NCI-H1930 (cell line): ENCODE measurements at regions not wholly inside any gene's neighbourhood (a gene's known extent, or its start where the extent isn't known, plus 50 kb on each side); places are given as distances from the start of the nearest gene placed in this dataset.
"Not testable (repeated sequence)": the region's sequence is repeated elsewhere in the genome, so short reads cannot be mapped to it uniquely, and the experiment has no call there.

Experiments used
- DNase-seq, 2 experiments: peaks; one replicate each; lab custom pipeline; 2025; lab: John Stamatoyannopoulos, UW

DNA sequence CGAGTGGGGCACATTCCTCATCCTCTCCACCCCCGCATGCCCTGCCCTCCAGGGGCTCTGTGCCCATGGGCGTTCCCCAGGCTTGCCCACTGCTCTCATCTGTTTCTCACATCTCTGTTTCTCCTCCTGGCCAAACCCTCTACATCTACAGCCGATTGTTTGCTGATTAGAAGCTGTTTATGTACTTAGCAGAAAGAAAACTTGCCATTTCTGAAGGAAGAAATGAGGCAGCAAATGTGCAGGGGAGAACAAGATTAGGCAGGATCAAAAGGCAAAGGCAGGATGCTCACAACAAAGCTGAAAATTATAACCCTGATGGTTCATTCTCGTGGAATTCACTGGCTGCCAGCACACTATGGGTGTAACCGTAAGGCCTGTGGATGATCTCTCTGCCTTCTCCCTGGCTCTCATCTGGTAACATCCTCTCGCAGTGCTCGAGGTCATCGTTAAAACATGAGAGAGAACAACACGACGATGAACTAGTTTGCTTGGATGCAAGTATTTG, 111.6 kb upstream of the KLF14 start:
- DNase-seq: no peak

GRCh38 chr7:130849604-130850003, 115.6 kb upstream of the KLF14 start:
- no peak for DNase-seq

GRCh38 chr7:130850956-130851355, 116.9 kb upstream of the KLF14 start:
- DNase-seq: no peak

GRCh38 chr7:130852867-130853266, 118.9 kb upstream of the KLF14 start:
- no peak for DNase-seq

- no peak for DNase-seq
Measured at GRCh38 chr7:130853503-130854279, 119.7 kb upstream of the KLF14 start.

DNA sequence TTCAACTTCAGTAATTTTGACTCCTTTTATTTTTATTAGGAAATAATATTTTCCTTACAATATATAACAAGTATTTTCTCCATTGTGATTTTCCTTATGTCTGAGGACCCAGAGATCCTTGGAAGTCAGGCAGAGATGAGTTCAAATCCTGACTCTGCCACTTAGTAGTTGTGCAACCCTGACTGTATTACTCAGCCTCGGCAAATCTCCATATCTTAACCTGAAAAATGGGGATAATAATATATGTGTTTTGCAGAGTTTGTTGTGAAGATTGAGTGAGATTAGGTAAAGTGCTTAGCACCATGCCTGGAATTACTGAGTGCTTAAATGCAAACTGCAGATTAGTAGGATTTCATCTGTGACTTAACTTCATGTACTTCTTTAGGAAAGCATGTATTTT, 120.5 kb upstream of the KLF14 start:
- DNase-seq: no peak

GRCh38 chr7:130856866-130857265, 122.9 kb upstream of the KLF14 start:
- DNase-seq: no peak

DNA sequence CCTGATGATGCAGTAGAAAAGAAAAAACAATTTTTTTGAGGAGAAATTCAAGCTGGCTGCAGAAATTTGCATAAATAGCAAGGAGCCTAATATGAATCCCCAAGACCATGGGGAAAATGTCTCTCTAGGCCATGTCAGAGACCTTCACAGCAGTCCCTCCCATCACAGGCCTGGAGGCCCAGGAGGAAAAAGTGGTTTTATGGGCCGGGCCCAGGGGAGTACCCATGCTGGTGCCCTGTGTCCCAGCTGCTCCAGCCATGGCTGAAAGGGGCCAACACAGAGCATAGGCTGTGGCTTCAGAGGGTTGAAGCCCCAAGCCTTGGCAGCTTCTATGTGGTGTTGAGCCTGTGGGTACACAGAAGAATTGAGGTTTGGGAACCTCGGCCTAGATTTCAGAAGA, 126.8 kb upstream of the KLF14 start:
- not testable (repeated sequence) for DNase-seq

- no peak for DNase-seq
Measured at GRCh38 chr7:130865408-130866236, 131.6 kb upstream of the KLF14 start.

GRCh38 chr7:130867039-130867438, 133.0 kb upstream of the KLF14 start:
- DNase-seq: no peak

DNA sequence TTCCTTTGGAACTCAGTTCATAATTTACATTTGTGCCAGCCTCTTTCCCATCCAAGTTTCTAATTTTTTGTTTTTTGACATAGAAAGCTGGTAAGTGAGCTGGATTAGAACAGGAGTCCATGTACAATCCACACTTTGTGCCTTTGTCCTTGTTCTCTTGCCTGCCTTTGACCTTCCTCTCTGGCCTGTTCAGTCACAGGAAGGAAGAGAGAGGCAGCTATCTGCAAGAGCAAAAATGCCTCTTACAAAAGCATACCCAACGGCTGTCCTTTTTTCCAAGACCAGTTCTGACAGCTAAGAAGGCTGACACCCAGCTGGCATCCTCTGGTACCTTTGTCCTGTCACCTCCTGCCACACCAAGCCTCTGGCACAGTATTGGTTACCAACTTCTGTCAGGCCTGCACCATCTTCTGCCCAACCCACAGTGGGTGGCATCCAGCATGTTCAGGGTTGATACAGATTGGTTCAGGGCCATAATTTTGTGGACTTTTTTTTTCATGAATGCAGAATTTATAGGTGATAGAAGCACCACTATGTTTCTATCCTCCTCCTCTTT, 133.7 kb upstream of the KLF14 start:
- no peak for DNase-seq

- no peak for DNase-seq
Measured at GRCh38 chr7:130868139-130868538, 134.1 kb upstream of the KLF14 start.

GRCh38 chr7:130869918-130870317, 135.9 kb upstream of the KLF14 start:
- DNase-seq: no peak

DNA sequence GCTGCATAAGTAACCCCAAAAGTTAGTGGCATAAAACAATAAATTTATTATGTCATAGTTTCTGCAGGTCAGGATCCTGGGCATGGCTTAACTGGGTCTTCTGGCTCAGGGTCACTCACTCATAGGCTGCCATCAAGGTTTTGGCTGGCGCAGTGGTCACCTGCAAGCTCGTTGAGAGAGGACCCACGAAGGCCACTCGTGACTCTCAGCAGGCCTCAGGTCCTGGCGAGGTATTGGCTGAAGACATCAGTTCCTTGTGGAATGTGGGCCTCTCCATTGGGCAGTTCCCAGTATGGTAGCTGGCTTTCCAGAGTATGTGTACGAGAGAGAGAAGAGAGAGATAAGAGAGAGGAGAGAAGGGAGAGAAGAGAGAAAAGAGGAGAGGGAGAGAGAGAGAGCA, 138.3 kb upstream of the KLF14 start:
- DNase-seq: no peak

GRCh38 chr7:130872756-130873448, 138.9 kb upstream of the KLF14 start:
- DNase-seq: no peak

- DNase-seq: no peak
Measured at GRCh38 chr7:130874071-130874915, 140.3 kb upstream of the KLF14 start.

DNA sequence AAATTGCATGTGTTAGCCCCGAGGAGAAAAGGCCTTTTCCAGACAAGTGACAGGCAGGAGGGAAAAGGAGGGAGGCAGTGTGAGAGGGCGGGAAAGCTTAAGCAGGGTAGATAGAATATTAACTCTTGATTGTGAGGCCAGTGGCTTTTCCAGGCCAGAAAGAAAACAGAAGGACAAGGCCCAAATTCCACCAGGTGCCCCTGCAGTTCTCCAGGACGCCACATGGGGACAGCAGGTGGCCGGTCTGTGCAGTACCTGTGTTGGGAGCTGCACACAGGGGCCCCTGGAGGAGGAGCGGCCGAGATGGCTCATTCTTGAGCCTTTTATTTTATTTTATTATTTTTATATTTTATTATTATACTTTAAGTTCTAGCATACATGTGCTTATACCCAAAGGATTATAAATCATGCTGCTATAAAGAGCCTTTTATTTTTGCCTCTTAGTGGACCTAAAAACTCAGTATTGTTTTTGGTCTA, 141.3 kb upstream of the KLF14 start:
- peak in 1 of 2 experiments; percentile 41 for DNase-seq

- DNase-seq: no peak
Measured at GRCh38 chr7:130875901-130876300, 141.9 kb upstream of the KLF14 start.

DNA sequence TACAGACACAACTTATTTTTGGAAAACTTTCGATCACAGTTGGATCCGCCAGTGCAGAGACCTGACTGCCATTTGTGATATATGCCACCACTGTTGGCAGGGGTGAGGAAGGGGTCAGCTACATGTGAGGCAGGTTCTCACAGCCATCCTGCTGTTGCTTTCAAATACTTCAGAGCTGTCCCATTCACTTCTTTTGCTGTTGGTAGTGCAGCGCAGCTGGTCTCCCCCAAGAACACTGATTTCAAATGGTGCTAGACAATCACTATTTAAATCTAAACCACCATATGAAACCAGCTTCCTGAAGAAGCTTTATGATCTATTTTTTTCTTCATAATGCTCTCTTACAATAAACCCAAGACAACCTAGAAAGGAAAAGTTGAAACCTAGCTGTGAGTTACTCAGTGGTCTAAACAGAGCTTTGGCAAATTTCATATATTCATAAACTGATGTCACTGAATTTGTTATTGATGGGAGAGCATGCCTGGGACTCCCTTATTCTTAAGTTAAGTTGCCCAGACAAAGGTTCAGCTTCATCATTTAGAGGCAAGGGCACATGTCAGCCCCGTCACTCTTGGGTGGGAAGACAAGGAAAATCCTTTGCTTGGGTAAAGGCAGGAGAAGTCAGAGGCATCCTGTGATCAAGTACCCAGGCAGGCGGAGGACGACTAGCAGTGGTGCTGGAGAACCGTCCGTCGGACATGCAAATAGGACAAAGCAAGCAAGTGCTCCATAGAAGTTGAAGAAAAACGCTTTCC, 143.4 kb upstream of the KLF14 start:
- no peak for DNase-seq

GRCh38 chr7:130877991-130878305, 143.9 kb upstream of the KLF14 start:
- no peak for DNase-seq

DNA sequence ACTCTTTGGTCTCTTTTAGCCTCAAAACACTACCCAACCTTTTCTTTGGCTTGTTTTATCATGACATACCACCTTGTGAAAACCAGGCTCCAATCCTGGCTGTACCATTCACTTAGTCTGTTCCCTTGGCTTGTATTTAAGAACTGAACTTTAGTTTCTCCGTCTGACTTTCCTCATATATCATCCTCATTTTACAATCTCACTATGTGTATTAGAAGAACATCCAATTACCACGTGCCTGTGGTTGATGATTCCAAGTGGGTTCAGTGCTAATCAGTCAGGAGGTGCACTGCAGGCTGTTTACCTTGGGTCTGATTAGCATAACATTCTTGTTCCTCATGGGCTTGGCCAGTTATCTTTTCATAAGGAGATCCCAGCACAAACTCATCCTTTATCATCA, 144.8 kb upstream of the KLF14 start:
- no peak for DNase-seq
